ENCODE measurements at regions not wholly inside any gene's neighbourhood (a gene's known extent, or its start where the extent isn't known, plus 50 kb on each side); places are given as distances from the start of the nearest gene placed in this dataset.

- TF ChIP-seq CTCF (IDR thresholded peaks at IDR 0.05) (no peak), POLR2A (IDR thresholded peaks at IDR 0.05) (no peak)
Observed at GRCh38 chr22:49240472-49240871, 587.2 kb downstream of the BRD1 start.

All from adrenal gland (tissue), 5 donors.